ENCODE measurements at regions not wholly inside any gene's neighbourhood (a gene's known extent, or its start where the extent isn't known, plus 50 kb on each side); places are given as distances from the start of the nearest gene placed in this dataset.
"Not testable (repeated sequence)": the region's sequence is repeated elsewhere in the genome, so short reads cannot be mapped to it uniquely, and the experiment has no call there.

DNA sequence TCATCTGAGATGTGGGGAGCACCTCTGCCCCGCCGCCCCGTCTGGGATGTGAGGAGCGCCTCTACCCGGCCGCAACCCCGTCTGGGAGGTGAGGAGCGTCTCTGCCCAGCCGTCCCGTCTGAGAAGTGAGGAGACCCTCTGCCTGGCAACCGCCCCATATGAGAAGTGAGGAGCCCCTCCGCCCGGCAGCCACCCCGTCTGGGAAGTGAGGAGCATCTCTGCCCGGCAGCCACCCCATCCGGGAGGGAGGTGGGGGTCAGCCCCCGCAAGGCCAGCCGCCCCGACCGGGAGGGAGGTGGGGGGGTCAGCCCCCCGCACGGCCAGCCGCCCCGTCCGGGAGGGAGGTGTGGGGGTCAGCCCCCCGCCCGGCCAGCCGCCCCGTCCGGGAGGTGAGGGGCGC lies 89.9 kb downstream of the PHLDA1 start:
- DNase-seq, result not testable (repeated sequence)

DNA sequence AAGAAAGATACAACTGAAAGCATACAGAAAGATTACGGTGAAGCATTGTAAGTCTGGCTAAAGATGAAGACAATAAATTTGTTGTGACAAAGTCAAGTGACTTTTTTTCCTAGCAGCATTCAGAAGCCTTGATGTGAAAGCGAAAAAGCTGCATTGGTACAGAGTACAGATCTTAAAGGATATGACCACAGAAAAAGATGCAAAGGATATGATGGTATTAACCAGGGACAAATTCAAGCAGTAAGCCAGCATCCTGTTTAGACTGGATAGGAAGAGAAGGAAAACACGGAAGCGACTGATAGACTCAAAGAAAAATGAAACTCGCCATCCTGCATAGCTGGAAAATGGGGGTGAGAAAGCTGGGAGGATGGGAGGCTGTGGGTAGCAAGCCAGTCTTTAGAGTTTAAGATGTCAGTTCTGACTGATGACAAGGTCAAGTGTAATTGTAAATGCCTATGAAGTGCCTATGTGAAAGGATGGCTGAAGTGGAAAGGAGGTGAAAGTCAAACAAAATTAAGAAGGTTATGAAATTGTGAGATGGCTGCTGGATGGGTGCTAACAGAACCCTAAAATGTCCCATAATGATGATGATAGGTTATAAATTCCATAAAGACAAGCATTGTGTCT lies 92.4 kb downstream of the PHLDA1 start:
- no peak for DNase-seq

DNA sequence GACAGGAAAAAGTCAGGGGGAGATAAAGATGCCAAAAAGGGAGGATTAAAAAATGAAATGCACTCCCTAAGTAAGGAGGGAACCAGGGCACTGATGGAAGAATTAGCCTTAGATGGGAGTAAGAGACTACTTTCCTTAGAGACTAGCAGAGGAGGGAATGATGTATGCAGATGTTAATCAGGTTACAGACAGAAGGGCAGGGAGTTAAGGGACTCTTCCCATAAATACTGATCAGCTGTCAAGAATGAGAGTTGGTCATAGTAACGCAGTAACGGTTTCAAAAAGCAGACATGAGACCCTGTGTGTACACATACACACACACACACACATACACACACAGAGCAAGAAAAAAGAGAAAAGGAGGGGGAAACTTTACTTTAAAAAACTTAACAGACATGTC lies 93.4 kb downstream of the PHLDA1 start:
- DNase-seq, result no peak

DNA sequence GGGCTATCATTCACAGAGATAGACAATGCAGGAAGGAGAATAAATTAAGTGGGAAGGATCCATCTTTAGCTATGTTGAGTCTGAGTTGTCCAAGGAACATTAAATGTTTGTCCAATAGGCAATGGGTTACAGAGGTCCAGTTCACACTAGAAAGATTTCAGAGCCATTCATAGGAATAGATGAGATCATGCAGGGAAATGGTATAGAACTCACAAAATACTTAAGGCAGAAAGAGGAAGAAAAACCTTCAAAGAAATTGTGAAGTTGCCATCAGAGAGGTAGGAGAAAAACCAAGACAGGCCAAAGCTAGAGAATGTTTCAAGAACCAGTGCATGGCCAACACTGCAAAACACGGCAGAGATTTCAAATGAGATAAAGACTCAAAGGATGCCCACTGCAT lies 94.1 kb downstream of the PHLDA1 start:
- no peak for DNase-seq

DNA sequence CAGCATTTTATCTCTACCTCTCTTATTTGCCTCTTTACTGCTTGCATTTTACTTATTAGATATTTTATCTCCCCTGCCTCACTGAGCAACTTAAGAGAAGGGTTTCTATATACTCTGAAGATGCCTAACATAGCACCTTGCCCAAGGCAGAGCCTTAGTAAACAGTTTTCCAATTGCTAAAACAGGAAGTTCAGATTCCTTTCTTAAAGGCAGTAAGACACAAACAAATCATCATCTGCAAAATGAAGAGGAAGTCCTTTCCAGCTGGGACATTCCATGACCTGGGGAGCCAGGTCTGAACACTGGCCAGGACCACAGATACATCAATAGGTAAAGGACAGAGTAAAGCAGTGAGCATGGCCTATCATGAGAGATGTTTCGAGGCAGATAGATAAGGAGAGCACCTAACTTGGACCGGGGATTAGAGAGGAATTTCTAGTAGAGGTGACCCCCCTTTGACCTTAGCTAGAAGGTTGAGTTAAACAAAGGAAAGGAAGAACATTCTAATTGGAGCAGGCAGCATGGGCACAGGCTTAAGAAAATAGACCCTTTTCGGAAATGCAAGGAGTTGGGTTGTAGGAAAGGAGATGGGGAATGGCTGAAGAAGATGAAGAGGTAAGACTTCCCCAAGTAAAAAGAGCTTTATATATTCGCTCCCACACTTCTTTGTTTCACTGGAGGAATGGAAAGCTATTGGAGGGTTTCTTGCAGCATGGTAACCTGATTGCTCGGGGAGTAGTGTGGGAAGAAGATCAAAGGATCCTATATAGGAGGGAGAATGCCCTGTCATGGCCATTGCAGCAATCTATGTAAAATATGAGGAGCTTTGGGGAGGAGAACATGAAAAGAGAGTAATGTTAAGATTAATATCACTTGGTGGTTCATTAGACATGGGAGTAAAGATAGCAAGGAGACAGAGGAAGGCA lies 94.8 kb downstream of the PHLDA1 start:
- no peak for DNase-seq

DNA sequence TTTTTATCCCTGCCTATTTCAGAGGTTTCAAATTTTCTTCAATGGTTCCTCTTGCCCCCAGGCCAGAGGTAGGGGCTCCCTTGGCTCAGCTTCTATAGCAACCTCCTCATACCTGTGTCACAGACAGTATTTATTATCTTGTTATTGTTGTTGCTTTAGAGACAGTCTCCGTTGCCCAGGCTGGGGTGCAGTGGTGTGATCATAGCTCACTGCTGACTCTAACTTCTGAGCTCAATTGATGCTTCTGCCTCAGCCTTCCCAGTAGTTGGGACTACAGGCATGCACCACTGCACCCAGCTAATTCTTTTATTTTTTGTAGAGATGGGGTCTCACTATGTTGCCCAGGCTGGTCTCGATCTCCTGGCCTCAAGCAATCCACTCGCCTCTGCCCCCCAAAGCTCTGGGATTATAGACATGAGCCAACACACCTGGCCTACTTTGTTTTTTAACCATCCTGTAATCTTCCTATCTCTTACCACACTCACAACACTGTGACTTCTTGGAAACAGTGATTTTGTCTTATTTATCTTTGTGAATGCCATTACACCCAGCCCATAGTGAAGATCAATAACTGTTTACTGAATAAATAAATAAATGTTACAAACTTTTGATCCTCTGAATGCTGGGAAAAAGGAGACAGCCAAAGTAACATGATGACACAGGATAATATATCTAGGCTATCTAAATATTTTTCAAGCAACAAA lies 95.9 kb downstream of the PHLDA1 start:
- no peak for DNase-seq

DNA sequence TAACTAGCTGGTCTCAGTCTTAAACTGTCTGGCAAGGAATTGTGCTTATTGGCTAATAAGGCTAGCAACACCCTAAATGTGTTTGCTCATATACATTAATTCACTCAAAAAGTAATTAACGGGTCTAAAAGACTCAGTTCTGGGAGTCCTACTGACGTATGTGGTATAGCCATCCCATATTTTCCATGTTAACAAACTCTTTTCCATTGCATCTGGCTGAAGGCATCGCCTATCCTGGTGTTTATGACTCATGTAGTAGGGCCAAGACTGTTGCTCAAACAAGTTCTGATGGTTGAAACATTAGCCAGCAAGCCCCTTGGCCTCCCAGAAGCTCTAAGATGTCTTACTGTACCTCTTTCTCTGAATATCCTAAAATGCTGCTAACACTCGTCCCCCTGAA lies 98.5 kb downstream of the PHLDA1 start:
- DNase-seq, result no peak

DNA sequence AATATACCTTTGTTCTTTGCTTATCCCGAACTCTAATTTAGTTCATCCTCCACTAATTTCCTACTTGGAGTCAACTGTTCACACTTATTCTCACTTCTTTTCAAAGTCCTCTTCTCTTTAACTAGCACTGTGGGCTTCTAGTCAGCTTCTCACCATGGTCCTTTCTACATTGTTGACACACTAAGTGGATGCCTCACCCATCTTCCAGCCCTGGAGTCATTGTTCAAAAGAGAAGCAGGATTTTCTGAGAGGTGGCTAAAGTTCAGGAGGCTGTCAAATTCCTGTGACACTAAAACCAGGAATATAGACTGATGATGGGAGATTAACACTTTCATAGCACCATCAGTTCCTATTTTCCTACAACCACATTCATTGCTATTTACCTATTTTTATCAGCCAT lies 99.3 kb downstream of the PHLDA1 start:
- no peak for DNase-seq

DNA sequence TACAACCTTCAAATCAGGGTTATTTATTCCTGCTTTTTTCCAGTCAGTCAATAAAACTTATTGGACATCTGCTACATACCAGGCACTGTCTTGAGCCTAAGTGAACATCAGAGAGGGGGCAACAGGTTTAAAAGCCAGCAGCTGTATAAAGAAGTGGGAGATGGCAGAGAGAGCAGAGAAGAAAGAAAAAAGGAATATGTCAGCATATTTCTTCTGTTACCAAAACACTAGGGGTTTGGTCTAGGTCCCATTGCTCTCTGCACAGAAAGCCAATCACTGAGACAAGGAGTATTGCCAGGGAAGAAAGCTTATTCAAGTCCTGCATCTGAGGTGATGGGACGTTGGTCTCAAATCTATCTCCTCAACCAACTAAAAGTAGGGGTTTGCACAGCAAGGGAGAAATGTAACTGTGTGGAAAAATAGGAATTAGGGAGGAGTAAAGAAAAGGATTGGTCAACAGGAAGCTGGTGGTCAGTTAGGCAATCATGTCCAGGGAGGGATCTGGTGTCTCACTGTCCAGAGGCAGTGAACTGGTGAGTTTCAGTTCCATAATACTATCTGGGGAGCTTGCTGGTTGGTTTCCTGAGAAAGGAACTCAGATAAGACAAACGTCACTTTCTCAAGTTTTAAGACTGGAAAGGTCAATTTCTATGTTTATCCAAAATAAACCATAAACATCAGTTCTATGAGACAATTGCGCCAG lies 107.5 kb downstream of the PHLDA1 start:
- DNase-seq, result no peak

DNA sequence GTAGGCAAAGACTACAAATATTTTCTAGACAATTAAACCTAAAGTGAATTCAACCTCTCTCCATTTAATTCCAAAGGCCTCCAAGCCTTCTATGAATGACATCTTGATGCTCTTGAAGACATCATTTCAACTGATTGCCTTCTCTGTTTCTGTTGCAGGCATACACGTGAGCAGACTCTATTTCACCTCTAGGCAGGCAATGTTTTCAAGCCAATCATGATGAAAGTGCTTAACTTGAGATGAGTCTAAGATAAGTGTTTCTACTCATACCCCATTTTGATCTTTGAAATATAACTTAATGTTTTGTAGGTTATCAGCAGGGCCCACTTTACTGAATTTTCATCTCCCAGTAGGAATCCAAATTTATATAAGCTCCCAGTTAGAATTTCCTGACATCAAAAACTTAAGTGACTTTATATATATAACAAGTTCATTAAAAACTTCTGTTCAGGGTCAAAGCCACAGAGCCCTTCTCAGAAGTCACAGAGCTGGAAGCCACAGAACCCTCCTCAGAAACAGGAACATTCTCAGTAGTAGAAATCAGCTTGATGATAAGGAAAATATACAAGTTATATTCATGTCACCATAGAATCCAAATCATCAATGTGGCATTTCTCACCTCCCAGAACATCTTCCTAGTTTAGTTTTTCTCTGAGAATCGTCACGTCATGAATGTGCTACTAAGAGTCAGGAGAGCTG lies 108.5 kb downstream of the PHLDA1 start:
- DNase-seq, result no peak

DNA sequence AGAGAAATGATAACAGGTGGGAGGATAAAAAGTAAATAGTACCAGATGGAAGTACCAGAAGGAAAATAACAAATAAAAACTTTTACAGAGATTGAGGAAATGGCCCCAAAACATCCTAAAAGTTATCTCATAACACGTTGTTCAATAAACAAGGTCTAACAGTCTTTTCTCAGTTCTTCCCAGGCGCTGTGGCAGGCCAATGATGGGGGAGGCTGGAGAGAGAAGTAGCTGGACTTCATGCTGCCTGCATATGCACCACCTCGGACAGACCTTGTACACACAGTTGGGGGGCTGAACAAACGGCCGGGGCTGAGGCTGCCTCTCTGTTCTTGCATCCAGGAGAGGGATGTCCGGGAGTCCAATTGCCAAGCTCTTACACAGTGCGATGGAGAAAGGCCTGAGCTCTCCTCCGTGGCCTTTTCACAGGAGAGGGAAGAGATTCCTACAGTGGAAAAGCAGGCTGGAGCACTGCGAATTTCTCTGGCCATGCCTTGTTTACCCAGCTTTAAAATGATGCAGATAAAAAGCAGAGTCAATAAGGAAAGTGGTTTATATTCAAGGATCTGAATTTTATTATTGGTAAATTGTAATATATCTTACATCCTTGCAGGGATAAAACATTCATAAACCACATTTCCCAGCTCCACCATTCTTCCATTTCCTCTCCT lies 109.8 kb downstream of the PHLDA1 start:
- no peak for DNase-seq

DNA sequence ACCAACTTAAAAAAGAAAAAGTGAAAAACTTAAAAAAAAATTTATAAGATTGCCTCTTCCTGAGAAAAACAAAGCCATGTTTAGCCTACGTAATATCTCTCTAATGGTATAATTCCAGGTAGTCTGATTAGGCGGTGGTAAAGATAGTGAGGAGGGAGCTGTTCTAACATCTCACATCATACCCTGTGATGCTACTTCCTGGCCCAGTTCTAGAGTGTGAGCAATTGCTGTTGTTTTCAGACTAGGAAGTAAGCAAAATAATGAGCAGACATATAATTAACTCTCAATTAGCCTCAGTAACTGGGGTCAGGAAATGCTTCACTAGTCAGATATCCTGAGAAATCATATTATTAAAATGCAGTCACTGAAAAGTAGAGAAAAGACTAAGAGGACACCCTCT lies 113.9 kb downstream of the PHLDA1 start:
- no peak for DNase-seq

DNA sequence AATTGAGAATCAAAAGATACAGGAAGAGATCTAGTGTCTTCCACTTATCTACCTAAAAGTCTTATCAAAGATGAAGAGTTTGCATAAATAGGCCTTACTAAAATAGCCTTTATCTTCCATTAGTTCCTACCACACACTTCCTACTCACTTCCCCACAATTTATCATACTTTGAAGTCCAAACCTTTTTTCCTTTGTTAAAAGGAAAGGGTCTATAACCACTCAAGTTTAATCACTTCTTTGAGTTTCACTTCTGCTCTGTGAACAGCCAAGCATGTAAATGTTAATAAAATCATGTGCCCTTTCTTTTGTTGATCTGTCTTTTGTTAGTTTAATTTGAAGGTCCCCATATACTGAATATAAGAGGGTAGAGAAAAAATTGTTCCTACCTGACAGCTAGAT lies 114.5 kb downstream of the PHLDA1 start:
- DNase-seq, result no peak

DNA sequence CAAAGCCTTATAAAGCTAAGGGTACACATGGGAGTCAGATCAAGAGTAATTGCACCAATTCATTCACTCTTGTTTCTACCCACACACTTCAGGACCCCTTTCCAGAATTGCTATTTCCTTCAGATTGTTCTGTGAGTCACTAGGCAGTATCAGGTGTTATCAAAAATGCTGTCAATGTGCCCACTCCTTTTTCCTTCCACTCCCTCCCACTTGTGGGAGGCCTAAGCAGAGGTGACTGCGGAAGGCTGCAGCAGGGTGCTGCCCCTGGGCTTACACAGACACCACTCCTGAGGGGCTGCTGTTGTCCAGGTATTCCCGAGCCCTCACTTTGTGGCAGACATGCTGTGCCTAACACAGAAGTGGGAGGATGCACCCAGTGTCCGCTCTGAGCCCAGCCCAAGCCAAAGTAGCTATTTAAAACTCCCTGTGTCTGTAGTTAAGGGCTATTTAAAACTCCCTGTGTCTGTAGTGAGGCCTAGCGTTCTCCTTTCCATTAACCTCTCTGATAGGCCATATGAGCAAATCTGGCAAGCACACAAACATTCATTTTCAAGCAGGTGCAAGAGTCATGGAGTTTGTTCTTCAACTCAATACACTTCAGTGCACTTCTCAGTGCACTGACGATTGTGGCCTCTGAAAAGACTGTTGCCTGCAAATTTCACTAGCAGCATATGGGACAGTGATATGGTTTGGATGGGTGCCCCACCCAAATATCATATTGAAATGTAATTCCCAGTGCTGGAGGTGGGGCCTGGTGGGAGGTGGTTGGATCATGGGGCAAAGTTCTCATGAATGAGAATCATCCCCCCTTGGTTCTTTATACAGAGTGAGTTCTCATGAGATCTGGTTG lies 117.8 kb downstream of the PHLDA1 start:
- peak; percentile 41 for DNase-seq

DNA sequence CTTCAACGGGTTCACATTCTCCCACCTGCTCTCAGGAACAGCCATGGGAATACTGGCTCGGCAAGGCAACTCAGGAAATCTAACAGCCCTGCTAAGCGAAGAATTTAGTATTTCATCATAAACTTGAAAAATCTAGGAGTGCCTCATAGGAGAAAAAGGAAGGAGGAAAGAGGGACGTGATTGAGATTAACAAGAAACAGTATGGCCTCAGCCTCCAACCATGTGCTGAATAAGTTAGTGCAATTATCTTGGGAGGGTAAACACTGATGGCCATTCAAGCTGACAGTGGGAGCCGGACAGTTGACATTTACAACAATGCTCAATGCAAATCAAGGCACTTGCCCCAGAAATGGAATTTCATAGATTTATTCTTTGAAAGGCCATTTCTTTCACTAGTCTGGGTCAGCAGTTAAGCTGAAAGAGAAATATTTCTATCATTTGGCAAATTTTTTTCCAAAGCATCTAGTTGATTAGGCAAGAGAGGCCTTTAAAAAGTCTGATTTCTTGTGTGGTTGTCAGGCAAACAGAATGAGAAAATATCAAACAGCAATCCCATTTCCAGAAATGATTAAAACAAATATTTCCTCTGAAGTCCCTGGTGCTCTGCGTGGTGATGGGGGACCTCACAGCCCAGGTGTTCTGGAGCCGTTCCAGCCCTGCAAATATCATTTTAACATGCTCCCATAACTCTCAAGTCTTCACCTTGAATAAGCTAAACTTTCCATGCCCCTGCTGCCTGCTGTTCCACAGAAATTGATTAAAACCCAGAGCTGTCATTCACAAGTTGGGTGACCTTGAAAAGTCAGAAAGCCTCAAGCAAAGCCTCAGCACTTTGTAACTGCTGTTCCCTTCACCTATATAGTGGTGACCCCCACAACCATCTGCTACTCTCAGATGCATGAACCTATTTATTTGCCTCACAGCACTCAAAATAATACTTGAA lies 121.6 kb downstream of the PHLDA1 start:
- DNase-seq, result peak; percentile 32

DNA sequence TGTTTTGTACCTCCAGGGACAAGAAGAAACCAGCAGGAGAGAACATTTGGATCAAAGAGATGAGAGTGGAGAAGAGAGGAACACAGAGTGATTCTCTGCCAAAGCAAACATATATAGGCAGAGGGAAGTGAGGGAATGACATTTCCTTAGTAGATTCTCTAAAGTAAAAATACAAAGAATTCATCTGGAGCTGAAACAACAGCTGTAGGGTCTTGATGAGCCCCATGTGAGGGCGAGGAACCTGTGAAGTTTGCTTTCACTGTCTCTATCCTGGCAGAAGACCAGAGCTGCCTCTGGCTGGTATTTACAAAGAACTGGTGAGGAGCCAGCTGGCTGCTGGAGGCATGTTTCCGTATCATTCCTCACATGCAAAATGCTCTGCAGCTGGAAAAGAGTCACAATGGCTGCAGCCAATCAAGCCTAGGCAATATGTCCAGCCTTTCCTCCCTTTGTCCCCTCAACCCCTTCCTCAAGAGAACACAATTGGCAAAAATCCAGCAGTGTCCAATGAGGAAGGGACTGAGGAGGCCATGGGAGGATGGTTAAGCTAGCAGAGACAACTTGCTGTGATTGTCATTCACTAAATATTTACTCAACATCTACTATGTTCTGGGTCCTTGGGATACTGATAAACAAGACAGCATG lies 122.5 kb downstream of the PHLDA1 start:
- DNase-seq, result peak; percentile 78

DNA sequence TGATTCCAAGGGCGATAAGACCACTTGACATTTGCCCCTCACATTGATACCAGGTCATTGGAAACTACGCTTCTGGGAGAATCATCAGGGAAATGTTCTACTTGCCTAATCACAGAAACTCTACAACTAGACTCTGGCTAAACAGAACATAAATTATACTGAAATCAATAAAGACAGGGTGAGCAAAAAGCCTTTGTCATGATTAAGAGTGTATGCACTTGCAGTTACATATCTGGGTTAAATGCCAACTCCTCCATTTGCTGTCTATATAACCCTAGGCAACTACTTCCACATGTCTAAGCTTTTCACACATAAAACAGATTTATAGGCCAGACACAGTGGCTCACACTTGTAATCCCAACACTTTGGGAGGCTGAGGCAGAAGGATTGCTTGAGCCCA lies 125.7 kb downstream of the PHLDA1 start:
- no peak for DNase-seq

DNA sequence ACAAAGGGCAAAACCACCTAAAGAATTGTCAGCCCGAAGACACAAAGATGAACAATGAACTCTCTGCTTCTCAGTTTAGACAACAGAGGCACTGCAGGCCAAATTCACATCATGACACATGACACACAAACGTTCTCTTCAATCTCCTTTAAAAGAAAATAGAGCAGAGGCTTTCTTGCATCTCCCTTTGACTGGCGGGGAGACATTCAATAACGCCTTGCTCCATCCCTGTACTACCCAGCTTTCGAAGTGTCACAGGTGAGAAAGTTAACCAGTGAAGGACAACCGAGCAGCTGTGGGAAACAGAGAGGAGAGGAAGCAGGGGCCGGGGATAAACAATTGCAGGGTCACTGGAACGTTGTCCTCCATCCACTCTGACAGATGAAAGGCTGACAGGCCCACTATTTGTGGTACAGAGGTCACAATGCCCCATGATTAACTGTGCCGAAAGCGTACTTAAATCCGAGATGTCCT lies 130.8 kb downstream of the PHLDA1 start:
- no peak for DNase-seq

DNA sequence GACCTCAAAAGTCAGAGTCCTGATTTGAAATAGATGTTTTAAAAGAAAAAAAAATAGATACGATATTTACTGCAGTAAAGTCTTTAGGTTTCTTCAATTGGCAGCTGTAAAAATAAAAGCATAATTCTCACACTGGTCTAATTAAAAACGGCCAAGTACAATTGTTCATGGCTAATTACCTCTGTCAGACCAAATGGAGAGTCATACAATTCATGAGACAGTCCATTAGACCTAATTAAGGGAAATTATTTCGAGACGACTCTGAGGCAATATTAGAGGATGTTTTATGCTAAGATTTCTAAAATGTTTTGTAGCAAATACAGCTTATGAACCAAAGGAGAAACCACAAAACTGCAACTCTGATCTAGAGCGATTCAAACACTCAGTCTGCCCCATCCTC lies 131.3 kb downstream of the PHLDA1 start:
- DNase-seq, result no peak

All from NCI-H345 (cell line).